GM12874 (cell line): ENCODE measurements at regions not wholly inside any gene's neighbourhood (a gene's known extent, or its start where the extent isn't known, plus 50 kb on each side); places are given as distances from the start of the nearest gene placed in this dataset.

Experiments used
- TF ChIP-seq, protein P1 (sequence below): IDR thresholded peaks from 2 replicates; pipeline ENCODE4 v1.5.1; 2011; ENCODE audit warnings: low read depth, mild to moderate bottlenecking, control low read depth, low read length, moderate library complexity; ENCODE audit not compliant: insufficient read depth

DNA sequence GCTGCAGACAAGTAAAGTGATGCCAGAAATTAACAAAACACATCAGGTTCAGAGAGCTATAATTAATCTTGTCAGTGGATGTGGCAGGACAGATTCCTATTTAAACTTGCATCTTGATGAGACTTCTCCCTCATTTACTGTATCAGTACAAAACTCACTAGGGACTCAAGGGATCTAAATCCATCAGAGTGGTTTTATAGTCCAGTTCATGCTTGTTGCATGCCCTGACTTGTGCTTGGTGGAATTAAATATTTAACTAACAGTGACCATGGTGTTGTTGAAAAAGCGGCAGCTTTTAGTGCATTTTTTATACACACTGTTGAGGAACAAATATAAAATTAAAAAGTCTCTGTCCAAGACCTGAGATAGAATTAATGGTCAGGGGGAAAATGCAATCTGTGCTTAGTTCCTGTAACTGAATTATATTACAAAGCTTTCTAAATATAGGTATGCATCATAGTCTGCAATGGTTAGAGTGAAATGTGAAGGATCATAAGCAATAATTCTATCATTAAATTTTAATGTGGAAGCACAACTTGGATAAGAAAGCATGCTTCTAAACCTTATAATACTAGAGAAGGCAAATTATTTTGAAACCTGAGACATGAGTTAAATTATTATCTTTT, 1475.5 kb upstream of the TENM4 start:
- TF ChIP-seq, protein P1, sequence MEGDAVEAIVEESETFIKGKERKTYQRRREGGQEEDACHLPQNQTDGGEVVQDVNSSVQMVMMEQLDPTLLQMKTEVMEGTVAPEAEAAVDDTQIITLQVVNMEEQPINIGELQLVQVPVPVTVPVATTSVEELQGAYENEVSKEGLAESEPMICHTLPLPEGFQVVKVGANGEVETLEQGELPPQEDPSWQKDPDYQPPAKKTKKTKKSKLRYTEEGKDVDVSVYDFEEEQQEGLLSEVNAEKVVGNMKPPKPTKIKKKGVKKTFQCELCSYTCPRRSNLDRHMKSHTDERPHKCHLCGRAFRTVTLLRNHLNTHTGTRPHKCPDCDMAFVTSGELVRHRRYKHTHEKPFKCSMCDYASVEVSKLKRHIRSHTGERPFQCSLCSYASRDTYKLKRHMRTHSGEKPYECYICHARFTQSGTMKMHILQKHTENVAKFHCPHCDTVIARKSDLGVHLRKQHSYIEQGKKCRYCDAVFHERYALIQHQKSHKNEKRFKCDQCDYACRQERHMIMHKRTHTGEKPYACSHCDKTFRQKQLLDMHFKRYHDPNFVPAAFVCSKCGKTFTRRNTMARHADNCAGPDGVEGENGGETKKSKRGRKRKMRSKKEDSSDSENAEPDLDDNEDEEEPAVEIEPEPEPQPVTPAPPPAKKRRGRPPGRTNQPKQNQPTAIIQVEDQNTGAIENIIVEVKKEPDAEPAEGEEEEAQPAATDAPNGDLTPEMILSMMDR: no peak

DNA sequence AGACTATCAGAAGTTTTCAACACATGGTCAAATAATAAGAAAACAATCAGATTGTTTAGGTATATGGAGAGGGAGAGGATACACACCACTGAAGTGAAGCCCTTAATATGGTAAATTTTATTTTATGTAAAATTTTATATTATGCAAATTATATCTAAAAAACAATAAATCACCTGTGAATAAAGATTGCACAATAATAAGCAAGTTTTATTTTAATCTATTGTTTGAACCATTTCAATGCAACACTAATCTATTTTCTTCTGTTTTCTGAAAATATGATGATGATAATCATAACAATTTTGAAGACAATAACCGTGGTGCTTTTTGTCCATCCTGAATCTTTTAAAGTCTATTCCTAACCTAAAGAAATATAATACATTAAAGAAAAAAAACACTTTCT, 1473.5 kb upstream of the TENM4 start:
- TF ChIP-seq, protein P1: no peak

DNA sequence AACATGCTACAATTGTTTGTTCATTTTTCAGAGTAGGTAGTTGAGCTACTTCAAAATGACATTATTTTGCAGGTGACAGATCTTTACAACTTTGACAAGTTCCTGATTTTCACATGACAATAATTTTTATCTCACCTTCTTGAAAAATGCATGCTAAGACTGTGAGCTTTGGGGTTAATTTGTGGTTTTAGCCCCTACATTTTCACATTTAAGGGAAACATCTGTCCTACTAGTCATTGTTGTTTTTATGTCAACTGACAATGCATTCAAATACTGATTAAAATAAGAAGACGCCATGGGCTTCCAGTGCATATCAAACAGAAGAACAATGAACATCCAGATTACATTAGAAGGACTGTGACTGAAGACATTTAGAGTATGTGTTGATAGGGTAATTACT, 1470.8 kb upstream of the TENM4 start:
- TF ChIP-seq, protein P1: no peak

DNA sequence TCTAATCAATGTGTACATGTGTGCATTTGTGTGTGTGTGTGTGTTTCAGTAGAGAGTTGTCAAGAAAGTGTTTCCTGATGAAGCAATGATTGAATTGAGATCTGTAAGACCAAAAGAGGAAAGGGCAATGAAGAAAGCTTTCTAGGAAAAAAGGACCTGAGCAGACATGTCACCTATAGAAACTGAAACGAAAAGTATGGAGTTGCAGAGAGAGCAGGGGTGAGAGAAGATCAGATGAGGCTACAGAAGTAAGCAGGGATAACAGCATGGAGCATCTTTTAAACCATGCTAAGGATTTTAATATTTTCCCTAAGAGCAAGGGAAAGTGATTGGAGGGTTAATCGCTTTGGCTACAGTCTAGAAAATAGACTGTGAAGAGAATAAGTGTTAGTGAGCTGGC, 1459.4 kb upstream of the TENM4 start:
- TF ChIP-seq, protein P1: no peak

DNA sequence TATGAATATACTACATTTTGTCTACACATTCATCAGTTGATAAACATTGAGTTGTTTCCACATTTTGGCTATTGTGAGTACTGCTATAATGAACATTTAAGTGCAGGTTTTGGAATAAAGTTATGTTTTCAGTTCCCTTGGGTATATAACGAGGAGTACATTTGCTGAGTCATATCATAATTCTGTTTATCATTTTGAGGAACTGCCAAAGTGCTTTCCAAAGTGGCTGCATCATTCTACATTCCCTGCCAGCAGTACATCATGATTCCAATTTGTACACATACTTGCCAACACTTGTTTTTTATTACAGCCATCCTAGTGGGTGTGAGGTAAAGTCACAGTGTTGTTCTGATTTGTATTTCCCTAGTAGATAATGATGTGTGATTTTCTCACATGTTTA, 1458.6 kb upstream of the TENM4 start:
- TF ChIP-seq, protein P1: no peak

DNA sequence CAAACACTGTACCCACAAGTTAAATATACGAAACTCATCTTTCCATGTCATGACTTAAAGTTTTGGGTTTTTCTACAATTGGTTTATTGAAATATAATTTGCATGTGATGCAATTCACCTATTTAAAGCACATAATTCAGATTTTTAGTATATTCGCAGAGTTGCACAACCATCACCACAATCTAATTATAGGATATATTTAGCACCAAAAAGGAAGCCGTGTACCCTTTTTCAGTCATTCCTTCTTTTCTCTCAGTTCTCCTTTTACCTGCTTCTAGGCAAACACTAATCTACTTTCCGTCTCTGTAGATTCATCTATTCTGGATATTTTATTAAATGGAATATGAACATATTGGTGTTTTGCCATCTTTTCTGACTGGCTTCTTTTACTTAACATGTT, 1458.1 kb upstream of the TENM4 start:
- TF ChIP-seq, protein P1: no peak

DNA sequence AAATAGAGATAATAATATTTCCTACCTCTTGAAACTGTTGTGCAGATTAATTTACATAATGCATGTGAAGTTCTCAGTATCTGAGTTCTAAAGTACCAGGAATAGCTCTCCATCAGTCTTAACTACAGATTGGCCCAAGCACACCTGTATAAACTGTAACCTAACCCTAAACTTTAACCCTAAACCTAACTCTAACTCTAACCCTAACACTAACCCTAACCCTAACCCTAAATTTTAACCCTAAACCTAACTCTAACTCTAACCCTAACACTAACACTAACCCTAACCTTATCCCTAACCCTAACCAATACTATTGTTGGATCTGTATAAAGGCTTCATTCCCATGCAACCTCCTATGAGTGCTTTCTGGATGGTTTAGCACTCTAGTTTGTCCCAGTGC, 1445.9 kb upstream of the TENM4 start:
- TF ChIP-seq, protein P1: no peak
